ENCODE measurements at regions not wholly inside any gene's neighbourhood (a gene's known extent, or its start where the extent isn't known, plus 50 kb on each side); places are given as distances from the start of the nearest gene placed in this dataset.

DNA sequence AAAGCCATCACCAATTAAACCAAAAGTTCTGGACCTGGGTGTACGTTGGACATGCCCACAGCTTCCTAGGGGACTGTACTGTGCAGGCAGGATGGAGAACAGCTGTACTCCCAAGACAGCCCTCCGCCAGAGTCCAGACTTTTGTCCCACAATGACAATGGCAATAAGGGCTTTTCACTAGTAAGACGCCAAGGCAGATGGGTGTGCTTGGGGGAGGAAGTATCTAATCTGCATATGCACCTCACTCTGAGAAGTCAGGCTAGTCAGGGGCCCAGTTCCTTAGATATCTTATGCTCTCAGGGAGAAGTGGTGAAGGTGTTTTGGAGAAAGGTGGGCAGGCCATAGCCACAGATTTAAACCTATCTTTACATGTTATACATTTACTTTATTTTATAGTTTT, 85.1 kb upstream of the USP47 start:
- no peak for DNase-seq (ENCODE audit: low read depth in 2 of 2)
- no peaks in the 10 kb centered on the region for H3K79me2 ChIP-seq (ENCODE audit: control insufficient read depth, insufficient read depth, low read length)
- no peak overlapping the region for H3K4me3 ChIP-seq (replicated peaks in 1 of 4; ENCODE audit: control extremely low read depth in 1 of 4, insufficient read depth in 1 of 4, low read depth in 3 of 4, low read length in 4 of 4)
- TF ChIP-seq, protein P1, sequence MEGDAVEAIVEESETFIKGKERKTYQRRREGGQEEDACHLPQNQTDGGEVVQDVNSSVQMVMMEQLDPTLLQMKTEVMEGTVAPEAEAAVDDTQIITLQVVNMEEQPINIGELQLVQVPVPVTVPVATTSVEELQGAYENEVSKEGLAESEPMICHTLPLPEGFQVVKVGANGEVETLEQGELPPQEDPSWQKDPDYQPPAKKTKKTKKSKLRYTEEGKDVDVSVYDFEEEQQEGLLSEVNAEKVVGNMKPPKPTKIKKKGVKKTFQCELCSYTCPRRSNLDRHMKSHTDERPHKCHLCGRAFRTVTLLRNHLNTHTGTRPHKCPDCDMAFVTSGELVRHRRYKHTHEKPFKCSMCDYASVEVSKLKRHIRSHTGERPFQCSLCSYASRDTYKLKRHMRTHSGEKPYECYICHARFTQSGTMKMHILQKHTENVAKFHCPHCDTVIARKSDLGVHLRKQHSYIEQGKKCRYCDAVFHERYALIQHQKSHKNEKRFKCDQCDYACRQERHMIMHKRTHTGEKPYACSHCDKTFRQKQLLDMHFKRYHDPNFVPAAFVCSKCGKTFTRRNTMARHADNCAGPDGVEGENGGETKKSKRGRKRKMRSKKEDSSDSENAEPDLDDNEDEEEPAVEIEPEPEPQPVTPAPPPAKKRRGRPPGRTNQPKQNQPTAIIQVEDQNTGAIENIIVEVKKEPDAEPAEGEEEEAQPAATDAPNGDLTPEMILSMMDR (conservative IDR thresholded peaks at IDR 0.05 in 1 of 2, IDR thresholded peaks at IDR 0.05 in 1 of 2; ENCODE audit: low read depth in 1 of 2, low read length in 2 of 2): no peak
- TF ChIP-seq EZH2 (IDR thresholded peaks at IDR 0.05; ENCODE audit: low read length, missing control alignments): no peak
- H3K27me3 ChIP-seq (ENCODE audit: control insufficient read depth, insufficient read depth, low read length): peaks cover 4% of the 10 kb centered on the region
- H3K4me1 ChIP-seq (ENCODE audit: control insufficient read depth, extremely low read depth, insufficient read depth, low read length): no peaks in the 10 kb centered on the region
- H4K20me1 ChIP-seq (ENCODE audit: control insufficient read depth, extremely low read depth, insufficient read depth, low read length): no peaks in the 10 kb centered on the region
- H3K4me2 ChIP-seq (ENCODE audit: extremely low read depth, insufficient read depth, low read length): no peak overlapping the region
- H3K36me3 ChIP-seq (ENCODE audit: control insufficient read depth, insufficient read depth, low read length): no peaks in the 10 kb centered on the region
- H2AFZ ChIP-seq (ENCODE audit: low read length): no peak overlapping the region
- no peak overlapping the region for H3K9ac ChIP-seq (ENCODE audit: insufficient read depth, low read length)
- H3K27ac ChIP-seq (ENCODE audit: insufficient read depth, low read length): no peak overlapping the region
- no peaks in the 10 kb centered on the region for H3K9me3 ChIP-seq (ENCODE audit: control insufficient read depth, insufficient read depth, low read depth, low read length)

DNA sequence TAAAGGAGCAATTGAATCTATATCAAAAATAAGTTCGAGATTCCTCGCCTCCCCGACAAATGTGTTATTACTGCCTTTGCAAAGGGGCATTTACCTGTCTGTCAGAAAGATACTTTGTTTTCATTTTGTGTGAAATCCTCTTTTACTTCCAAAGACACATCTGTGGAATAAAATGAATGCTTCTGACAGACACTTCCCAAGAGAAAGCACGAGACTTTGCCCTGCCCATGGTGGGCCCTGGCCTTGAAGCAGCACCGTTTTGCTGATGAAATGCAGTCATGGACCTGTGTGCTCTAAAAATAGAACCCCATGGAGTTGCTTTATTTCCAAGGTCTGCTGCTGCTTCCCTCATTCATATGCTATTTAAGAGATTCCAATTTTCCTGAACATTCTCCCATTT, 85.9 kb upstream of the USP47 start:
- TF ChIP-seq, protein P1 (conservative IDR thresholded peaks at IDR 0.05 in 1 of 2, IDR thresholded peaks at IDR 0.05 in 1 of 2; ENCODE audit: low read depth in 1 of 2, low read length in 2 of 2): no peak
- no peak overlapping the region for H3K4me3 ChIP-seq (replicated peaks in 1 of 4; ENCODE audit: control extremely low read depth in 1 of 4, insufficient read depth in 1 of 4, low read depth in 3 of 4, low read length in 4 of 4)
- no peaks in the 10 kb centered on the region for H3K79me2 ChIP-seq (ENCODE audit: control insufficient read depth, insufficient read depth, low read length)
- no peaks in the 10 kb centered on the region for H4K20me1 ChIP-seq (ENCODE audit: control insufficient read depth, extremely low read depth, insufficient read depth, low read length)
- H3K27me3 ChIP-seq (ENCODE audit: control insufficient read depth, insufficient read depth, low read length): peaks cover 4% of the 10 kb centered on the region
- no peak overlapping the region for H3K27ac ChIP-seq (ENCODE audit: insufficient read depth, low read length)
- no peaks in the 10 kb centered on the region for H3K36me3 ChIP-seq (ENCODE audit: control insufficient read depth, insufficient read depth, low read length)
- no peak overlapping the region for H2AFZ ChIP-seq (ENCODE audit: low read length)
- H3K4me2 ChIP-seq (ENCODE audit: extremely low read depth, insufficient read depth, low read length): no peak overlapping the region
- H3K9ac ChIP-seq (ENCODE audit: insufficient read depth, low read length): no peak overlapping the region
- no peaks in the 10 kb centered on the region for H3K9me3 ChIP-seq (ENCODE audit: control insufficient read depth, insufficient read depth, low read depth, low read length)
- H3K4me1 ChIP-seq (ENCODE audit: control insufficient read depth, extremely low read depth, insufficient read depth, low read length): no peaks in the 10 kb centered on the region
- DNase-seq (ENCODE audit: low read depth in 2 of 2): no peak

- no peak for DNase-seq (ENCODE audit: low read depth in 2 of 2)
- Histone ChIP-seq H3K4me1 (ENCODE audit: control insufficient read depth, extremely low read depth, insufficient read depth, low read length) (peaks cover 5% of the 10 kb centered on the region), H3K9me3 (ENCODE audit: control insufficient read depth, insufficient read depth, low read depth, low read length) (no peaks in the 10 kb centered on the region), H3K4me2 (ENCODE audit: extremely low read depth, insufficient read depth, low read length) (no peak overlapping the region), H3K9ac (ENCODE audit: insufficient read depth, low read length) (no peak overlapping the region), H3K36me3 (ENCODE audit: control insufficient read depth, insufficient read depth, low read length) (no peaks in the 10 kb centered on the region), H4K20me1 (ENCODE audit: control insufficient read depth, extremely low read depth, insufficient read depth, low read length) (no peaks in the 10 kb centered on the region), H3K4me3 (replicated peaks in 1 of 4; ENCODE audit: control extremely low read depth in 1 of 4, insufficient read depth in 1 of 4, low read depth in 3 of 4, low read length in 4 of 4) (no peak overlapping the region), H2AFZ (ENCODE audit: low read length) (no peak overlapping the region), H3K27me3 (ENCODE audit: control insufficient read depth, insufficient read depth, low read length) (peaks cover 2% of the 10 kb centered on the region), H3K79me2 (ENCODE audit: control insufficient read depth, insufficient read depth, low read length) (no peaks in the 10 kb centered on the region), H3K27ac (ENCODE audit: insufficient read depth, low read length) (no peak overlapping the region)
- no peak for TF ChIP-seq EZH2 (IDR thresholded peaks at IDR 0.05; ENCODE audit: low read length, missing control alignments)
- TF ChIP-seq, protein P1 (conservative IDR thresholded peaks at IDR 0.05 in 1 of 2, IDR thresholded peaks at IDR 0.05 in 1 of 2; ENCODE audit: low read depth in 1 of 2, low read length in 2 of 2): no peak
These were observed 89.1 kb upstream of the USP47 start for GRCh38 chr11:11752679-11753078.

Data from fibroblast of lung (primary cell).